ENCODE measurements at regions not wholly inside any gene's neighbourhood (a gene's known extent, or its start where the extent isn't known, plus 50 kb on each side); places are given as distances from the start of the nearest gene placed in this dataset.

DNA sequence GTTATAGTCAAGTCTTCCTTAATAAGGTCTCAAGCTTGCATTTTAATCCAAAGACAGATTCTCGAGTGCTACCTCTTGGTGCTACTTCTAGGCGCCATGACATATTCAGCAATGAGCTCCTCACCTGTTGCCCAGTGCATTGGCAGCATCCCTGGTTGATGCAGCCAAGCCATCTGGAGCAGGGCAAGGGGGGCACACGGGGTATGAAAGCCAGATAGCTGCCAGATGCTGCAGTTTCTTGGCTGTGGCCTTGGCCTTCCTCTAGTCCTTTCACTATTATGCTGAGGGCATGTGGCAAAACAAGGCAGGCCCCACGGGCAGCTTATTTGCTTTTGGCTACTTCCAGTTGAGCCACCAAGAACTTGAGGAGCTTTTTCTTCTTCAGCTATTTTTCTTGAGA is 168.6 kb upstream of the PGRMC2 start:
- H3K9ac ChIP-seq (ENCODE audit: control insufficient read depth, extremely low read depth, insufficient read depth, low read length), result no peak overlapping the region
- H3K27me3 ChIP-seq (ENCODE audit: control insufficient read depth, extremely low read depth, insufficient read depth, low read length), result no peaks in the 10 kb centered on the region
- dilution Hi-C loops (cut with MboI; ENCODE audit: extremely low pct_ligation_motif_present, low sequenced_read_pairs), result no loop called here
- H4K20me1 ChIP-seq (ENCODE audit: control insufficient read depth, extremely low read depth, insufficient read depth, low read length), result no peaks in the 10 kb centered on the region
- DNase-seq (ENCODE audit: low read depth, low spot score), result no peak
- H3K36me3 ChIP-seq (ENCODE audit: control insufficient read depth in 2 of 2, extremely low read depth in 1 of 2, insufficient read depth in 2 of 2, low read length in 2 of 2), result no peaks in the 10 kb centered on the region
- H3K4me3 ChIP-seq (ENCODE audit: control insufficient read depth in 2 of 3, extremely low read depth in 1 of 3, insufficient read depth in 2 of 3, low read depth in 1 of 3, low read length in 3 of 3), result no peak overlapping the region
- no peak for FAIRE-seq
- H3K27ac ChIP-seq (ENCODE audit: control insufficient read depth, insufficient read depth, low read length), result no peak overlapping the region
- H2AFZ ChIP-seq (ENCODE audit: control insufficient read depth, low read length), result no peak overlapping the region
- TF ChIP-seq, protein P1, sequence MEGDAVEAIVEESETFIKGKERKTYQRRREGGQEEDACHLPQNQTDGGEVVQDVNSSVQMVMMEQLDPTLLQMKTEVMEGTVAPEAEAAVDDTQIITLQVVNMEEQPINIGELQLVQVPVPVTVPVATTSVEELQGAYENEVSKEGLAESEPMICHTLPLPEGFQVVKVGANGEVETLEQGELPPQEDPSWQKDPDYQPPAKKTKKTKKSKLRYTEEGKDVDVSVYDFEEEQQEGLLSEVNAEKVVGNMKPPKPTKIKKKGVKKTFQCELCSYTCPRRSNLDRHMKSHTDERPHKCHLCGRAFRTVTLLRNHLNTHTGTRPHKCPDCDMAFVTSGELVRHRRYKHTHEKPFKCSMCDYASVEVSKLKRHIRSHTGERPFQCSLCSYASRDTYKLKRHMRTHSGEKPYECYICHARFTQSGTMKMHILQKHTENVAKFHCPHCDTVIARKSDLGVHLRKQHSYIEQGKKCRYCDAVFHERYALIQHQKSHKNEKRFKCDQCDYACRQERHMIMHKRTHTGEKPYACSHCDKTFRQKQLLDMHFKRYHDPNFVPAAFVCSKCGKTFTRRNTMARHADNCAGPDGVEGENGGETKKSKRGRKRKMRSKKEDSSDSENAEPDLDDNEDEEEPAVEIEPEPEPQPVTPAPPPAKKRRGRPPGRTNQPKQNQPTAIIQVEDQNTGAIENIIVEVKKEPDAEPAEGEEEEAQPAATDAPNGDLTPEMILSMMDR (optimal IDR thresholded peaks at IDR 0.05 in 1 of 3, IDR thresholded peaks at IDR 0.05 in 1 of 3, conservative IDR thresholded peaks at IDR 0.05 in 1 of 3; ENCODE audit: extremely low read depth in 1 of 3, insufficient read depth in 2 of 3, low read length in 3 of 3), result no peak
- no peak for TF ChIP-seq EZH2 (IDR thresholded peaks at IDR 0.05; ENCODE audit: low read length)
- peaks cover 9% of the 10 kb centered on the region for H3K79me2 ChIP-seq (ENCODE audit: control insufficient read depth, insufficient read depth, low read length)
- H3K4me1 ChIP-seq (ENCODE audit: control insufficient read depth, extremely low read depth, insufficient read depth, low read length), result peaks cover 13% of the 10 kb centered on the region
- H3K9me1 ChIP-seq (ENCODE audit: control insufficient read depth, extremely low read depth, insufficient read depth, low read length), result no peaks in the 10 kb centered on the region
- no peaks in the 10 kb centered on the region for H3K9me3 ChIP-seq (ENCODE audit: control insufficient read depth, low read depth, low read length)
- H3K4me2 ChIP-seq (ENCODE audit: control insufficient read depth, extremely low read depth, insufficient read depth, low read depth, low read length), result no peak overlapping the region

DNA sequence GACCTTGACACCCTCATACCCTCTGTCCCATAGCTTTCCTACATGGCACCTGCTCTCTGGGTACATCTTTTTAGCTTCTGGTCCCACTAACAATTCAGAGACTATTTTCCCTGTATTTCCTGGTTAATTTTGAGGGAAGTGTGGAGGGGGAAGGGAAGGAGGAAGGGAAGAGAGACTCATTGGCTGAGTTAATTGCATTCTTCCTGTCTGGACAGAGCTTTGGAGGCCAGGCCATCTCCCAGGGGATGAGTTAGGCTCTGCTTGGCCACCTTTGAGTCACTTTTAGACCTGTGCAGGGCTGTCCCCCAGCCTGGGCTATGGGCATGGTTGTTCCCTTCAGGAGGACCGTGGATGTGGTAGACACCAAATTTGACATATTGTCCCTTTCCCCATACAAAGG is 167.9 kb upstream of the PGRMC2 start:
- TF ChIP-seq EZH2 (IDR thresholded peaks at IDR 0.05; ENCODE audit: low read length), result no peak
- TF ChIP-seq, protein P1 (optimal IDR thresholded peaks at IDR 0.05 in 1 of 3, IDR thresholded peaks at IDR 0.05 in 1 of 3, conservative IDR thresholded peaks at IDR 0.05 in 1 of 3; ENCODE audit: extremely low read depth in 1 of 3, insufficient read depth in 2 of 3, low read length in 3 of 3), result no peak
- peaks cover 20% of the 10 kb centered on the region for H3K4me1 ChIP-seq (ENCODE audit: control insufficient read depth, extremely low read depth, insufficient read depth, low read length)
- H3K4me3 ChIP-seq (ENCODE audit: control insufficient read depth in 2 of 3, extremely low read depth in 1 of 3, insufficient read depth in 2 of 3, low read depth in 1 of 3, low read length in 3 of 3), result no peak overlapping the region
- no peak for DNase-seq (ENCODE audit: low read depth, low spot score)
- no peak overlapping the region for H3K27ac ChIP-seq (ENCODE audit: control insufficient read depth, insufficient read depth, low read length)
- H4K20me1 ChIP-seq (ENCODE audit: control insufficient read depth, extremely low read depth, insufficient read depth, low read length), result no peaks in the 10 kb centered on the region
- FAIRE-seq, result no peak
- no peaks in the 10 kb centered on the region for H3K9me1 ChIP-seq (ENCODE audit: control insufficient read depth, extremely low read depth, insufficient read depth, low read length)
- H3K36me3 ChIP-seq (ENCODE audit: control insufficient read depth in 2 of 2, extremely low read depth in 1 of 2, insufficient read depth in 2 of 2, low read length in 2 of 2), result no peaks in the 10 kb centered on the region
- H3K9me3 ChIP-seq (ENCODE audit: control insufficient read depth, low read depth, low read length), result no peaks in the 10 kb centered on the region
- no peak overlapping the region for H3K9ac ChIP-seq (ENCODE audit: control insufficient read depth, extremely low read depth, insufficient read depth, low read length)
- H3K27me3 ChIP-seq (ENCODE audit: control insufficient read depth, extremely low read depth, insufficient read depth, low read length), result no peaks in the 10 kb centered on the region
- no peak overlapping the region for H3K4me2 ChIP-seq (ENCODE audit: control insufficient read depth, extremely low read depth, insufficient read depth, low read depth, low read length)
- dilution Hi-C loops (cut with MboI; ENCODE audit: extremely low pct_ligation_motif_present, low sequenced_read_pairs), result no loop called here
- H2AFZ ChIP-seq (ENCODE audit: control insufficient read depth, low read length), result no peak overlapping the region
- H3K79me2 ChIP-seq (ENCODE audit: control insufficient read depth, insufficient read depth, low read length), result peaks cover 9% of the 10 kb centered on the region

Data from keratinocyte (primary cell).